ENCODE measurements at regions not wholly inside any gene's neighbourhood (a gene's known extent, or its start where the extent isn't known, plus 50 kb on each side); places are given as distances from the start of the nearest gene placed in this dataset.

GRCh38 chr2:192465141-192465540 lies 270.4 kb upstream of the TMEFF2 start:
- no peaks in the 10 kb centered on the region for H3K27me3 ChIP-seq
- DNase-seq (ENCODE audit: low spot score): no peak
- H3K79me2 ChIP-seq: no peaks in the 10 kb centered on the region
- TF ChIP-seq EZH2 (IDR thresholded peaks at IDR 0.05; ENCODE audit: borderline replicate concordance): no peak
- TF ChIP-seq CTCF (IDR thresholded peaks at IDR 0.05; ENCODE audit: poor library complexity): no peak
- no peak for TF ChIP-seq EZH2phosphoT487 (IDR thresholded peaks at IDR 0.05; ENCODE audit: low read depth, severe bottlenecking, unreplicated experiment)
- H3K4me2 ChIP-seq: no peak overlapping the region
- no peak overlapping the region for H3K27ac ChIP-seq
- H3K9me2 ChIP-seq (replicated peaks; ENCODE audit: insufficient read depth): no peaks in the 10 kb centered on the region
- no peaks in the 10 kb centered on the region for H3K4me1 ChIP-seq (ENCODE audit: insufficient read depth)
- H3K9me3 ChIP-seq (ENCODE audit: low read depth): no peaks in the 10 kb centered on the region
- no peak overlapping the region for H2AFZ ChIP-seq
- WGBS (ENCODE audit: low lambda C conversion rate, missing lambda C conversion rate): 87% methylated on average over 1 of the region's 1 CpG
- H3K4me3 ChIP-seq: no peak overlapping the region
- H4K20me1 ChIP-seq (ENCODE audit: insufficient read depth, poor library complexity, severe bottlenecking): no peaks in the 10 kb centered on the region
- no peaks in the 10 kb centered on the region for H3K36me3 ChIP-seq (replicated peaks; ENCODE audit: insufficient read depth, low read depth)

GRCh38 chr2:192459422-192459821 lies 264.7 kb upstream of the TMEFF2 start:
- H3K36me3 ChIP-seq (replicated peaks; ENCODE audit: insufficient read depth, low read depth): no peaks in the 10 kb centered on the region
- no peaks in the 10 kb centered on the region for H4K20me1 ChIP-seq (ENCODE audit: insufficient read depth, poor library complexity, severe bottlenecking)
- no peak overlapping the region for H3K27ac ChIP-seq
- H3K9me3 ChIP-seq (ENCODE audit: low read depth): no peaks in the 10 kb centered on the region
- H3K9me2 ChIP-seq (replicated peaks; ENCODE audit: insufficient read depth): no peaks in the 10 kb centered on the region
- no peaks in the 10 kb centered on the region for H3K79me2 ChIP-seq
- no peak overlapping the region for H2AFZ ChIP-seq
- no peaks in the 10 kb centered on the region for H3K4me1 ChIP-seq (ENCODE audit: insufficient read depth)
- no peak for DNase-seq (ENCODE audit: low spot score)
- H3K4me2 ChIP-seq: no peak overlapping the region
- no peaks in the 10 kb centered on the region for H3K27me3 ChIP-seq
- TF ChIP-seq EZH2phosphoT487 (IDR thresholded peaks at IDR 0.05; ENCODE audit: low read depth, severe bottlenecking, unreplicated experiment): no peak
- TF ChIP-seq EZH2 (IDR thresholded peaks at IDR 0.05; ENCODE audit: borderline replicate concordance): no peak
- TF ChIP-seq CTCF (IDR thresholded peaks at IDR 0.05; ENCODE audit: poor library complexity): no peak
- 93% methylated on average over 1 of the region's 1 CpG for WGBS (ENCODE audit: low lambda C conversion rate, missing lambda C conversion rate)
- no peak overlapping the region for H3K4me3 ChIP-seq

DNA sequence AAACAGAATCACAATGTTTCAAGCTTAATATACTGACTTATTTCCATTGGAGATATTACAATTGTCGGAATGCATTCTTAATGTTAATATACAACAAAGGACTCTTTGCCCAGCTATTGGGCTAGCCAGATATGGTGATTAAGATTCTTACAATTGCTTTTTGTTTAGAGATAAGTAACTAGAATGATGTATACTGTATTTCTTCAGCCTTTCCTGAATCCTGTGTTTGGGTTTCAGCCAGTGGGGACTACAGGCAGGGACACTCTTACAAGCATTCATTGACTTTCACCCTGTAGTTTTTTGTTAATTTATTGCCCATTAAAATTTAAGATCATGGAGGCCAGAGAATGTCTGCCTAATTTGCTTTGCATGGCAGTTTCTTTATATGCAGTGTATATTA lies 254.1 kb upstream of the TMEFF2 start:
- no peak overlapping the region for H3K27ac ChIP-seq
- no peak for DNase-seq (ENCODE audit: low spot score)
- H3K9me2 ChIP-seq (replicated peaks; ENCODE audit: insufficient read depth): no peaks in the 10 kb centered on the region
- no peak overlapping the region for H3K4me3 ChIP-seq
- H3K27me3 ChIP-seq: no peaks in the 10 kb centered on the region
- no peaks in the 10 kb centered on the region for H3K36me3 ChIP-seq (replicated peaks; ENCODE audit: insufficient read depth, low read depth)
- H3K4me2 ChIP-seq: no peak overlapping the region
- 93% methylated on average over 1 of the region's 1 CpG for WGBS (ENCODE audit: low lambda C conversion rate, missing lambda C conversion rate)
- H3K9me3 ChIP-seq (ENCODE audit: low read depth): no peaks in the 10 kb centered on the region
- H2AFZ ChIP-seq: no peak overlapping the region
- no peaks in the 10 kb centered on the region for H4K20me1 ChIP-seq (ENCODE audit: insufficient read depth, poor library complexity, severe bottlenecking)
- no peaks in the 10 kb centered on the region for H3K79me2 ChIP-seq
- TF ChIP-seq EZH2 (IDR thresholded peaks at IDR 0.05; ENCODE audit: borderline replicate concordance): no peak
- TF ChIP-seq EZH2phosphoT487 (IDR thresholded peaks at IDR 0.05; ENCODE audit: low read depth, severe bottlenecking, unreplicated experiment): no peak
- no peak for TF ChIP-seq CTCF (IDR thresholded peaks at IDR 0.05; ENCODE audit: poor library complexity)
- H3K4me1 ChIP-seq (ENCODE audit: insufficient read depth): no peaks in the 10 kb centered on the region

GRCh38 chr2:192444286-192444838 lies 249.6 kb upstream of the TMEFF2 start:
- no peaks in the 10 kb centered on the region for H3K4me1 ChIP-seq (ENCODE audit: insufficient read depth)
- 84% methylated on average over 7 of the region's 7 CpGs for WGBS (ENCODE audit: low lambda C conversion rate, missing lambda C conversion rate)
- no peak for TF ChIP-seq EZH2 (IDR thresholded peaks at IDR 0.05; ENCODE audit: borderline replicate concordance)
- H3K4me2 ChIP-seq: no peak overlapping the region
- H3K9me2 ChIP-seq (replicated peaks; ENCODE audit: insufficient read depth): no peaks in the 10 kb centered on the region
- no peaks in the 10 kb centered on the region for H3K36me3 ChIP-seq (replicated peaks; ENCODE audit: insufficient read depth, low read depth)
- no peak for DNase-seq (ENCODE audit: low spot score)
- no peak overlapping the region for H3K4me3 ChIP-seq
- H3K79me2 ChIP-seq: no peaks in the 10 kb centered on the region
- H2AFZ ChIP-seq: no peak overlapping the region
- no peaks in the 10 kb centered on the region for H3K9me3 ChIP-seq (ENCODE audit: low read depth)
- no peaks in the 10 kb centered on the region for H3K27me3 ChIP-seq
- no peaks in the 10 kb centered on the region for H4K20me1 ChIP-seq (ENCODE audit: insufficient read depth, poor library complexity, severe bottlenecking)
- H3K27ac ChIP-seq: no peak overlapping the region

Data from hepatocyte (in vitro differentiated cells).